Putamen (tissue), 1 donor: ENCODE measurements at regions not wholly inside any gene's neighbourhood (a gene's known extent, or its start where the extent isn't known, plus 50 kb on each side); places are given as distances from the start of the nearest gene placed in this dataset.

Experiments used
- DNase-seq: peaks from one replicate; pipeline ENCODE4 v3.0.0-alpha.2; 2016; ENCODE audit warnings: low spot score

DNA sequence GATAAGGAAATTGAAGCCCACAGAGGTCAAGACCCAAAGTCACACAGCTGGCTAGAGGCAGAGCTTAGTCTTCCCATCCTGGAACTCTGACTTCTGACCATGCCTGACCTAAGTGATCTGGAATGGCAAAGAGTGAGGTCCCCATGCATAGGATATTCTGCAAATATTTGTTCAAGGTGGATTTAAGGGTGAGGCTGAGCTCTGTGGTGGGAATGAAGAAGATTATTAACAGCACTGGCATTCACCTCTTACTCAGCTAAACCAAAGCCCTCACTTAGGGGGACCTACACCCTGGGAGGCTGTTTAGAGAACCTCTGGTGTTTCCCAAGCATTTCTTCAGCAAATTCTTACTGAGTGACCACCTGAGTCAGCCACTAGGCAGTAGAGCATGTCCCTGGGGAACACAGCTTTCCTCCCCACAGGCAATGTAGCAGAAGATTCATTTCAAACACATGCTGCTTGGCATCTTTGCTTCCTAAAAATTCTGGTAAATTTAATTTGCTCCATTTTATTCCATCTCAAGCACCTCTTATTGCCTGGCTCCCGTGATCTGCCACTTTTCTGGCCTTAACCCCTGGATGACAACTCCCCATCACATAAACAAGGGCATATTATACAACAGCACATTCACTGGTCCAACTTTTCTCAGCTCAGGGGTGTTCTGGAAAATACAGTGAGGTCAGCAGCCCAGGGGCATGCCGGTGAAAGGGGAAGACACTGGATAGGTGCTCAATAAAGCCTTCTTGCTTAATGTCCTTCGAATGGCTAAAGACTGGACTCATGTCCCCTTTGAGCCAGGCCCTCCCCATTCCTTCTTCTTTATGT lies 176.0 kb downstream of the ABHD5 start:
- no peak for DNase-seq

DNA sequence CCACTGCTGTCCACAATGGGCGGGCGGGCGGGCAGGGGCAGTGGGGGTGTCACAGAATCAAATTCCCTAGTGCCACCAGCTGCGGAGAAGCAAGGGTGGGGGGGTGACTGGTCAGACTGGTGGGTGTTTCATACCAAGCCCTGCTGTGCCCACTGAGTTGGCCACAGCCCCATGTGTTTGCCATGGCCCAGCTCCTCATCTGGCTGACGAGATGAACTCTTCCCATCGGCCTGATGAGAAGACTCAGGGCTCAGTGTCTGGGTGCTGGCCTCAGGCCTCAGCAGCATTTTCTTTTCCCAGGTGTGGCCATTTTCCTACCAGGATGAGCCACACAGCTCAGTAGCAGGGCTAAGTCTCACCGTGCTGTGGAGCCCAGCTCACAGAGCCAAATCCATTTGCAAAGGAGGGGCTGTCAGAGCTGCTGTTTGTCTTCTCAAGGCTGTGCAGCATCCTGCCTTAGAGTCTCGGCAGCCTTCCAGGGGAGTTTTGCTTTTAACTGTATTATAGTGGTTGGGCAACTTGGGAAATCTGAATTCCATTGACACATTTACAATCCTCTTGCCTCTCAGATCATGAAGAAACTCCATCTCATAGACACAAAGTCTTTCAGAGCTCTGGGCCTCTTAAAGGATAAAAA lies 176.8 kb downstream of the ABHD5 start:
- DNase-seq: no peak

DNA sequence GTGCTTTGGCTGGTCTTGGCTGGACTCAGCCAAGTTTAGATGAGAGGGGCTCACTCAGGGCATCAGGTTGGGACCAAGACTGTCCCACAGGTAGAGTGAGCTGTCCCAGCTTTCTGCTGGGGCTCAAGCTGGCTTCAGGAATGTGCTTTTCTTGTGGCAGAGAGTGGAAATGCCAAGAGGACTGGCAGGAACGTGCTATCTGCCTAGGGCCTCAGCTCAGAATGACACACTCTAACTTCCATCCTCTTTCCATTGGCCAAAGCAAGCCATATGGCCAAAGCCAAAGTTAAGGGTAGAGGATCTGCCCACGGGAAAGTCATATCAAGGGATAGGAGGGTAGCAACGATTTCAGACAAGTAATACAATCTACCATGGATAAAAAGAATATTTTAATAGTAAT lies 178.8 kb downstream of the ABHD5 start:
- DNase-seq: no peak

DNA sequence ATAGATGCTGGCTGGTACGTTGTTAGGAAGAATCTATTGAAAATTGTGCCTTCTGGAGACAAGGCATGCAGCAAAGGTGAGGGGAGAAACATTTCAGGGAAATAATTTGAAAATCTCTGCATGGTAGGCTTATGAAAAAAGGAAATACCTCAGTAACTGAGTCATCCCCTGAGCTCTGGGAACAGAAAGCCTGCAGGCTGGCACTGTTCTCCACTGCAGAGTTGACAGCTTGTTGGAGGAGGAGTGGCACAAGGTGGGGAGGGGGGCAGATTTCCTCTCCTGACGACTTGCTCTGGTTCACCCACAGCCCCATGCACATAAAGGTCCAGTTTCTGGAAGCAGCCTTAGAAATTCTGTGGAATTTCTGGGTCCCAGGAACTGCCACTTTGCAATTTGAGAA lies 179.4 kb downstream of the ABHD5 start:
- DNase-seq: peak; percentile 58

DNA sequence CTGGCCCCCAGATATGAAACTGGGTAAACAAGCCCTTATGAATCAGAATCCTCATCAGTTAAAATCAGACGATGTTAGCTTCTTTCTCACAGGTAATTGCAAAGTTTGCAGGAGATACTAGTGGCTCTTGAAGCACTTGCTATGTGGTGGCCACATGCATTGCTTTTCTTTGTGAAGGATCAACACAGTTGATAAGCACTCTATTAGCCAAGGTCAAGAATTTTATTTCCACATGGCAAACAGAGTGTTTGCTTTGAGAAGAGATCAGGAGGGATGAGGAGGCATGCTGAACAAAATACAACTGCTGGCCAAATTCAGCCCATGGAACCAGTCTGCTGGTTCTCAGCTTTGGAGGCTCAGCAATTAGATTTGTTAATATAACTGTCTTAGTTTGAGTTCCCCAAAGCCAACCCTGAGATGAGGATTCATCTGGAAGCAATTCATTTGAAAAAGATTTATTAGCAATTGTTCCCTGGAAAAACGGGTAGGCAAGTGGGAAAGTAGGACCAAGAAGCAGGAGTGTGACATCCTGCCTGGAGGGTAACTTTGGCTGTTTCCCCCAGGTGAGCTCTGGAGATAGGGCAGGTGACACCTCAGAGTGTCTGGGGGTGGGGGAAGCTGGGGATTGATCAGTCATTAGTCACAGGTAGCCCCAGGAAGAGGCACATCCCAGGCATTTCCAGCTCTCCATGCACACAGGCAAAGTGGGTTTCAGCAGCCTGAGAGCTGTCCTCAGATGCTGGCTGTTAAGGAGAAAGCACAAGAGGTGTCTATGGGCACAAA lies 180.3 kb downstream of the ABHD5 start:
- no peak for DNase-seq

DNA sequence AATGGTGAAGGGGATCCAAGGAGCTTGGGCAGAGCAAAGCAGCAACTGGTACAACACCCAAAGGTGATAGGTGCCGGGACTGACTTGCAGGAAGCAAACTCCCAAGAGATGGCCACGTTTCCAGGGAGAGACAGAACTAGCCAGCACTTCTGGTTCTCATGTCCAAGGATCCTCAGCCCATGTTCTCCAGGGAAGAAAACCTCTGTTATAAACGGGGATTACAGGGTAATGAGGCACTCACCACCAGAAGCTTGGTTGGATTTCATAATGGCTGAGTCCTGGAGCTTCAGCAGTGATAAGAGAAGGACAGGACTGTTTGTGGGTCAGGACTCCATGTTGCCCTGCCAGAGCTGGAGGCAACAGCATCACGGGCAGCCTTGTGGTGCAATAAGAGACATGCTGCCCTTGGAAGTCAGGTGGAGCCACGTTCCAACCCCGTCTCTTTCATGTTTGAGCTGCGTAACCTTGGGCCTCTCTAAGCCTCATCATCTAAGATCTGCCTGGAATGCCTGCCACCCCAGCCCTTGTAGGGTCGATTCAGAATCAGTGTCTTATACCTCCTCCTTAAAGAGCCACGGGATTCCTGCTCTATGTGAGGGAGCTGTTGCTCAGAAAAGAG lies 181.0 kb downstream of the ABHD5 start:
- DNase-seq: no peak

DNA sequence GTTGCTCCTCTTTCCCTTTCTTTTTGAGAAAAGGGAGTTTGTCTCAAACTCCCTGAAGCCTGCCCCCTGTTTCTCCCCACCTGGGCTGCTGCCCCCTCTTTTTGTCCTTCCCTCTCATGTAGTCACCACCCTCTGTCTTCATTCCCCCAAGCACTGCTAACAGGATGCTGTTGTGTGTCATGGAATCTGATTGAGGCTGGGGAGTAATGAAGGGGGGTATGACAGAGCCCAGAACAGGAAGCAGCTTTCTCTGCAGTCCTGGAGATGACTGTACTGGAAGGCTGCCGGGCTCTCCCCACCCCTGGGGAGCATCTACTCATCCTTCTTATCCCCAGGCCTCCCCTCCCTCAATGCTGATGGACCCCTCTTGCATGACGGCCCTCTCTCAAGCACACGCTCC lies 181.6 kb downstream of the ABHD5 start:
- DNase-seq: no peak

DNA sequence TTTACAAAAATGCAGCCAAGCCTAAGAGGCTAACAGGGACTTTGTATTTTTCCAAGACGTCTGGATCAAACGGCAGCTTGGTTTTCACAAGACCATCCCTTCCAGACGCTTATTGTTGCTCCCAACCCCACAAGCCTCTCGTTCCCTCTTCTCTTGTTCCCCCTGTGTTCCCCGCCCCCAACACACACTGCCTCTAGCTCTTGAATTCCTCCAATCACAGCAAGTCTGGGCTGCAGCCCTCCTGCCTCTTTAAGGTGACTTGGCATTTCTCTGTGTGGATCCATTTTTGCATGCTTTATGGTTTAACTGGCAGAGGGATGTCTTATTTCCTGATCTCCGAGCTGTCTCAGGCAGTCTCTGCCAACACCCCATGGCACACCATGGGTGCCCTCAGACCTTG lies 182.2 kb downstream of the ABHD5 start:
- DNase-seq: peak; percentile 63

DNA sequence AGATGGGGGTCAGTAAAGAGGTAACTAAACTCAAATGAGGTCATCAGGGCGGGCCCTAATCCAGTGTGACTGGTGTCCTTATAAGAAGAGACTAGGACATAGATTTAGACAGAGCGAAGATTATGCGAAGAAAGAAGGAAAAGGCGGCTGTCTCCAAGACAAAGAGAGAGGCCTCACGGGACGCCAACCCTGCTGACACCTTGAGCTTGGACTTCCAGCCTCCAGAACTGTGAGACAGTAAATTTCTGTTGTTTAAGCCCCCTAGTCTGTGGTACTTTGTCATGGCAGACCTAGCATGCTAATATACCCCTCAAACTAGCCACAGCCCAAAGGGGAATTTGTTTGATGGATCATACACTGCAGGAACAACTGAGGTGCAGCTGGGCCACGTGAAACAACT lies 183.0 kb downstream of the ABHD5 start:
- DNase-seq: no peak

DNA sequence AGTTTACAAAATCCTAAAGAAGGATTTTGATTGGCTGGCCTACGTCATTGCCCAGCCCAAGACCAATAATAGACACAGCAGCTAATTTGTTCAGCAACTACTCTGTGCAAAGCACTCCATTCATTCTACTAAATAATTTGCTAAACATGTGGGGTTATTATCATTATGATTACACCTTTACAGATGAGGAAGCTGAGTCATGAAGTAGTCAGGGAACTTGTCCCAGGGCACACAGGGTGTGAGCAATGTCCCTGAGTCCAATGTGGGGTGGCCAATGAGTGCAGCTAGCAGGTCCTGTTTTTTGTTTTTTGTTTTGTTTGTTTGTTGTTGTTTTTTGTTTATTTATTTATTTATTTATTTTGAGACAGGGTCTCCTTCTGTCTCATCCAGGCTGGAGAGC lies 183.6 kb downstream of the ABHD5 start:
- no peak for DNase-seq

DNA sequence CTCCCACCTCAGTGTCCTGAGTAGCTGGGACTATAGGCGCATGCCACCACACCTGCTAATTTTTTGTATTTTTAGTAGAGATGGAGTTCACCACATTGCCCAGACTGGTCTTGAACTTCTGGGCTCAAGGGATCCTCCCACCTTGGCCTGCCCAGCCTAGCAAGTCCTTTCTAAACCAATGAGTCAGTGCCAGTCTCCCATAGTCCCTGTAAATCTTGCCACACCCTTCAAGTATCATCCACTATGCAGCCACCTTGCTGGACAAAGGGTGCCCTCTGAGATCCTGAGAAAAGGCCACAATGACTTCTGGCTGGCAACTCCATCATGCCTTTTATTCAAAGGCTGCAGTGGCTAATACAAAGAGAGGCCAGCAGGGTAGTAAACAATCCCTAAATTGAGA lies 184.0 kb downstream of the ABHD5 start:
- no peak for DNase-seq

DNA sequence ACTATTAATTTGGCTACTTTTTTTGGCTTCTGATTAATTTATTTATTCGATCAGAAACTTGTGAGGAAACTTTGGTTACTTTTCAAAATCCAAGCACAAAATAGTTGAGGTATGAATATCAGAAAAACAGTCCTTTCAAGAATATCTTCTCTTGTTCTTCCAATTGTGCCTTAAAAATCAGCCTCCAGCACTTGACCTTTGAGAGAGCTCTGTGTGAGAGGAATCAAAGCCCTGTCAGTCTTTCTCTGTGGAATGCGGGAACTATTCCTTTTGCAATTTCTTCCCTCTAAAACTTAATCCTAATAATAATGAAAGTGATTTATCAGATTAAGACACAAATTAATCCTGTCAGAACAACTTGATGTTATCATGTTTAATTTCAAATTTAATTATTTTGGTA lies 185.9 kb downstream of the ABHD5 start:
- no peak for DNase-seq

DNA sequence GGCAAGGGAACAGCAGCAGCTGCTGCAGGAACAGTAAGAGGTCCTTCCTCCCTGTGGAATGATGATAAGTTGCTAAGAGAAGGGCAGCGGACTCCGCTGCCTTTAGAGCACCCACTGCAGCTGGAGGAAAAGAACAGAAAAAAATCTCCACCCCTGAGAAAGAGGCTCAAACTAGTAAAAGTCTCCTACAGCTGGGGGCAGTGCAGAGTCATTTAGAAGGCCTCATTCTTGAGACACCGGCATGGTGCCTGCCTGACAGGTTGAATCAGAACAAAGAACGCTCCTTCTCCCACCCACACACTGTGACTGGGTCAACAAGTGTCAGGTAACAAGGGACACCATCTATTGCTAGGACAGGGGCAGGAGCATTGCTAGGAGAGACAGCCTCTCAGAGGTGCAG lies 188.4 kb downstream of the ABHD5 start:
- DNase-seq: no peak

DNA sequence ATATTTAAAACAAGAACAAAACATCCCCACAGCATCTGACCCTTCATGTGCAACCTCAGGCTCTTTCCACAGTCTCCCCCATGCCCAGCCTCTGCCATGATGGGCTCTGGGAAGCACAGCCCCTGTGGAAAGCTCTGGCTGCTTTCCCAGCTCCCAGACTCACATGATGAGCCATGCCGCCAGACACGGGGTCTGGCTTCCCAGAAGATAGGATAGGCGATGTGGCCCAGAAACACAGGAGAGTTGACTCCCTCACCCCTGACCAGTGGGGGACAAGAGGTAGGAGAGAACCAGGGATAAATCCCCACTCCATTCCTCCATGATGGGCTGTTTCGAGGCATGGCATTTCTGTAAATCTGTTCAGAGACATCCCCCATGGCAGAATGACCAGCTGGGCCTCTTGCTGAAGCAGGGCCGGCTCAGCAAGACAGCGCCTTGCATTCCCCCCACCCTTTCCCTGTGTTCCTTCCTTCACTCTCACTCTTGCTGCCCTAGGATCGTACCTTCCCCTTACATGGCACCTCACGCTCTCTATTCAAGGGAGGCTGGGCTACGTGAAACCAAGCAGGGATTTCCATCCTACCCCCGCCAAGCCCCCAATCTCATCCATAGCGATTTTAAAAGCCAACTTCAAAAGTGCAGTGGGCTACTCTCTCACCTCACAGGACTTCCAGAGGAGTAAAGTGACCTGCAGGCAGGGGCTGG lies 192.4 kb downstream of the ABHD5 start:
- DNase-seq: no peak

DNA sequence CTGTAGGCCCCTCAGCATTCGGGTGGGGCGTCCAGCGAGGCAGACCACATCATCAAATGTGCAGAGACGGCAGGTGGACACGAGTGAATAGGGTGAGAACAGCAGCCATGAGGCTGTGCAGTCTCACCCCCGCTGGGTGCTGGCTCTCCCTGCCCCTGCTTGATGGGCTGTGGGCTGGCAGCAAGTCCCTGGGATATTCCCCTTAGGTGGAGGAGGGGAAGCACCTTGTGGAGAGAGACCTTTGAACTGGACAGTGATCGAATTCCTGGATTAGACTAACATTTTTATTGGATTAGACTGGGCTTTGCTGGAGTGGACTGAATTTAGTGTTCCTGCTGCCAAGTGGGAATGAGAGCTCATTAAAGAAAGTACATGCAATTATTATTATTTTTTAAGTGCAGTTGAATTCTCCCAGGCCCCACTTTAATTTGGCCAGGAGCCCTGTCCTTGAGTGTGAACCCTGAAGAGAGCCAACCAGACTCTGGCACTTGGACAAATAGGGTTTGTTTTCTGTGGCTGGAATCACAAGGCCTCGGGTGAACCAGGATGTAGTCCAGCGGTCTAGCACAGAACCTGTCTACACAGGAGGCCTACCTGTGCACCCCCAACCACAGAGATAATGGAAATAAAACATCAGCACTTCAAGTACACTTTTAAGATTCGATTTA lies 193.1 kb downstream of the ABHD5 start:
- DNase-seq: no peak

DNA sequence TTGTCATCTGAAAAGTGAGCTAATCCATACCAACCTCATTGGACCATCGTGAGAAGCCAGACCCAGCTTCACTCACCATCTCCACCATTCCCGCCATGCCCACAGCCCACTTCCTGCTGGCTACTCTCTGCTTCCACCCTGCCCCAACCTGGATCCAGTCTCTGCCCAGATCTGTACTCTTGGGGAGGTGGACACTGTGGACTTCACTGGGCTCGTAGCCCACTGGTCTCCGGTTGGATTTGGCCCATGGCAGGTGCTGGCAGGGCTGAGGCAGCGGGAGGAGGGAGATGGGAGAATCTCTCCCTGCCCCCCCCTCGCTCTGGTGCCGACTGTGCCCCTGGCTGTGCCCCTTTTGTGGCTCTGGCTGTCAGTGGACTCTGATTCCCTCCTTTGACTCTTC lies 193.8 kb downstream of the ABHD5 start:
- no peak for DNase-seq

DNA sequence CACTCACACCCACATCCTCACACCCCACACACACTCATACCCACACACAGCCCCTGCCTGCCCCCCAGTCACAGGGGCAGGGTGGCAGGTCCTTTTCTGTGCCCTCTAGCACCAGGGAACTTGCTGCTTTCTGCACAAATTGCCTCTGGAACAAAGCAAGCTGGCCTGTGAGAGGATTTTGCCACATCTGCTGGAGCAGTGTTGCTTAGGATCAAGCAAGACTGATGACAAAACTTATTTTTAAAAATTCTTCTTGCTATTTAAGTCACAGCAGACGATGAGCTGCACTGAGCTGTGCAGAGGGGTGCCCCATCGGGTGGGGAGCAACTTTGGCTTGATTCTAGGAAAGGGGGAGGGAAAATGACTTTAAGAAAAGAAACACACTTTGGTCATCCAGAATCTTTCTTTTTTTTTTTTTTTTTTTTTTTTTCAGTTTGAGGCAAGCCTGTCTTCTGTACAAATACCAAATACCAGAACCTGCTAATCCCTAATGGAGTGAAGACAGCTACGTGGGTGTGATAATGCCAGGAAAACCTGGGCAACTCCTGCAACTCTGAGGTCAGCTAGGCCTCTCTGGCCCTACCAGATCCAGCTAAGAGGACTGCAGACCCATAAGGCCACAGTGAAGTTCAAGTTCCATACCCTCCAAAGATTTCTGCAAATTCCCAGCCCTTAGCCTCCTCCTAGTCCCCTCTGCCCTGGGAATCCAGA lies 195.3 kb downstream of the ABHD5 start:
- DNase-seq: no peak

DNA sequence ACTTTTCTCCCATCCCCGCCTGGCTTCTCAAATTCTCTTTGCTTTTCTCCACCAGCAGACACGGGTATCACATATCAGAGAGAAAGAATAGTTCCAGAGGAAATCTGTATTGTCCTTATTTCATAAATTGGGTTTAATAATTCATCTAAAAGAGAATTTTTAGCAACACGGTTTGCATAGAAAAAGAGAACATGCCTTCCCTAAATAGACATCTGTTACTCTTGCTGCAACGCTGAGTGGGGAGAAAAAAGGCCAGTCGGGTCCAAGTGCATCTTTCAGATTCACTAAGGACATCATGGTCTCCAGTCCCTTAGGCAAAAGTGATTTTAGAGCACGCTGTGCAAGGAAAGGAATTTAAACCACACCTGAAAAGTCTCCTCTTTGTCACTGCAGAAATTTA lies 201.3 kb downstream of the ABHD5 start:
- DNase-seq: no peak

DNA sequence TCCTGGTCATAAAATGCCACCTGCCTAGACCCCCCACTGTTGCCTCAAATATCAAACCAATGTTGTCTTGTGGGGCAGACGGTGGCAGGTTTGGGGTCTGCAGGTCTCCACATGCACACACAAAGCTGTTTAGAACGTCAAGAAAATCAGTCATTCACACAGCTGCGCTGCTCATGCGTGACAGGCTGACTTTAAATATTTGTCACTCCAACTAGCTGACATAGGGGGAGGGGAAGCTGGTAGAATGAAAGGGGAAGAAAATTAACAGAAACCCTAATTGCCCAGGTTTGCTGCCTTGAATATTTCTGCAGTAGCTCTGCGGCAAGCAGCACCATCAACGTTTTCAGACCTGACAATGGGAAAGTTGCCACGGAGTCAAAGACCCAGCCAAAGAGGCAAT lies 201.8 kb downstream of the ABHD5 start:
- DNase-seq: no peak

DNA sequence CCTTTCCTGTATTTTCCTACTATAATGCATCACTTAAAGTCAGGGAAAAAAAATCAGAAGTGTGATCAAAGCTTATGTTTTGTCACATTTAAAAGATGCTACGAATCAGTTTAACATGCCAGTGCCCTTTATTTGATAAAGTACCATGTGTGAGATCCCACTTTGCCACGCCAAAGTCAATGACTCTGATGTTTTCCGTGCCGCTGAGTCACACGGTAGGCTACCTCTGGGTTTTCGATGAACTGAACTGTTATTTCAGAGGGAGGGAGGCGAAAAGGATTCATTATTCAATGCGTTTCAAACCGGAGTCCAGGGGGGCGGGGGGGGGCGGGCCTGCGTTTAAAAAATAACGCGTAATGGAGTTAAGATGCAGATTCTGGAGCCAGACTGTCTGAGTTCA lies 203.0 kb downstream of the ABHD5 start:
- DNase-seq: no peak
